GM18499 (cell line): ENCODE measurements at regions not wholly inside any gene's neighbourhood (a gene's known extent, or its start where the extent isn't known, plus 50 kb on each side); places are given as distances from the start of the nearest gene placed in this dataset.
"Not testable (repeated sequence)": the region's sequence is repeated elsewhere in the genome, so short reads cannot be mapped to it uniquely, and the experiment has no call there.

Source experiments
- ATAC-seq: cut with Tn5 transposase; IDR thresholded peaks from one replicate; pipeline ENCODE4 v1.9.1; 2021; ENCODE audit warnings: moderate number of reproducible peaks; ENCODE audit not compliant: insufficient read depth, unreplicated experiment

- no peak for ATAC-seq
Measured at GRCh38 chr14:36418937-36419336, 98.5 kb upstream of the MBIP start.

DNA sequence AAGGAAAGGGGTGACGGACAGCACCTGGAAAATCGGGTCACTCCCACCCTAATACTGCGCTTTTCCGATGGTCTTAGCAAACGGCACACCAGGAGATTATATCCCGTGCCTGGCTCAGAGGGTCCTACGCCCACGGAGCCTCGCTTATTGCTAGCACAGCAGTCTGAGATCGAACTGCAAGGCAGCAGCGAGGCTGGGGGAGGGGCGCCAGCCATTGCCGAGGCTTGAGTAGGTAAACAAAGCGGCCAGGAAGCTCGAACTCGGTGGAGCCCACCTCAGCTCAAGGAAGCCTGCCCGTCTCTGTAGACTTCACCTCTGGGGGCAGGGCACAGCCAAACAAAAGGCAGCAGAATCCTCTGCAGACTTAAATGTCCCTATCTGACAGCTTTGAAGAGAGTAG, 91.5 kb upstream of the MBIP start:
- ATAC-seq: not testable (repeated sequence)

GRCh38 chr14:36408388-36408787, 88.0 kb upstream of the MBIP start:
- no peak for ATAC-seq

DNA sequence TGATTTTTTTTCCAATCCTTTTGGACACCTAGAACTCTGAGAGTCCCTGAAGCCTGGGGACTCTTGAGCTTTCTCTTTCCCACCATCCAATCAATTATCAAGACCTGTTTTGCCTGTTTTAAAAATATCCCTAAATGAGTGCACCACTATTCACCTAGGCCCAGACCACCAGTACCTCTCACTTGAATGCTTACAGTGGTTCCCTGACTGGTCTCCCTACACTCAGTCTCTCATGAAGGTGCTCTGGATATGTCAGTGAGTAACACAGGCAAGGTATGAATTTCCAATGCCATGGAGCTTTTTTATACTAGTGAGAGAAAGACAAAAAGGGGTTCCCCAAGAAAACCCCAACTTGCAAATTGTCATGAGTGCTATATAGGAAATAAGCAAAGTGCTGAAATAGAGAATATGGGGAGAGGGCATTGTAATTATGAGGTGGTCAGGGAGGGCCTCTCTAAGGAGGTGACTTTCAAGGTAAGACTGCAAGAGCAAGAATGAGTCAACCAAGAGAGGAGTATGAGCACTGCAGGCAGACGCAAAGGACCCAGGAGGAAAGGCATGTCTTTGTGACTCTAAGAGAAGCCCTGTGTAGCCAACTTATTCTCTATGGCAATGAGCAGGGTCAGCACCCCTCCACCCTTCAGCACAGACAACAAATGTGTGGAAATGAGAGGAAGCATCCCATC, 85.3 kb upstream of the MBIP start:
- ATAC-seq: no peak

- ATAC-seq: no peak
Measured at GRCh38 chr14:36402867-36403266, 82.4 kb upstream of the MBIP start.

DNA sequence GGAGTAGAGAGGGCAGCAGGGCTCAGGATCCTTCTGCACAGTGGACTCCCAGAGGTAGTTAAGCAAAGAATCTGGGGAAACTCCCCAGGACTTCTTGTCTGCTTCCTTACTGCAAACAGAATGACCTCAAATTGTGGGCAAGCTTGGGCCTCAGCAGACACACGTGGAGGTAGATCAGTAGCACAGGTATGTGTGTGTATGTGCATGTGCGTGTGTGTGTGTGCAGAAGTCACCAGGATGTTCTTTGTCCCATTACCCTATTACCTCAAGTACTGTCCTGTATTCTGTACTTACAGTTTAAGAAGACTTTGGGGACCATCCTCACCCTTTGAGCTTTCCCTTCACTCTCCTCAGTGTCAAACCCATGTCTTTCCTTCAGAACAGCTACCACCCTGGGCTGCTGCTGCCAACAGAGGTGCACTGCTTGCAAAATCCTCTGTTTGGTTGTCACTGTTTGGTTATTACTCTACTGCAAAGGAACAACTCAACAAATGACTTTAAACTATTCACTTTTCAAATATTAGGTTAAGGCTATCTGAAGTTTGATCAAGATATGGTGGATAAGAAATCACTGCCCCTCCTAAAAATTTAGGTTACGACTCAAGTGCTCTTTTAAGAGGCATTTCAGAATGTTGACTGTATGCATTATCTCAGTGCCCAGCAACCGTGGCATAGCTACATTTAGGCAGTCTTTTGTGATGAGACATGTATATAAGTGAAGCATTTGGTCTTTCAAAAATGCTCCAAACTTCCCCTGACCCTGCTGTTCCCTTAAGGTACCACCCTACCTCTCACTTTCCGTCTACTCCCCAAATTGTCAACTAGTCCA, 78.2 kb upstream of the MBIP start:
- ATAC-seq: no peak

GRCh38 chr14:36397357-36397756, 76.9 kb upstream of the MBIP start:
- ATAC-seq: no peak

- no peak for ATAC-seq
Measured at GRCh38 chr14:36396798-36397197, 76.4 kb upstream of the MBIP start.

DNA sequence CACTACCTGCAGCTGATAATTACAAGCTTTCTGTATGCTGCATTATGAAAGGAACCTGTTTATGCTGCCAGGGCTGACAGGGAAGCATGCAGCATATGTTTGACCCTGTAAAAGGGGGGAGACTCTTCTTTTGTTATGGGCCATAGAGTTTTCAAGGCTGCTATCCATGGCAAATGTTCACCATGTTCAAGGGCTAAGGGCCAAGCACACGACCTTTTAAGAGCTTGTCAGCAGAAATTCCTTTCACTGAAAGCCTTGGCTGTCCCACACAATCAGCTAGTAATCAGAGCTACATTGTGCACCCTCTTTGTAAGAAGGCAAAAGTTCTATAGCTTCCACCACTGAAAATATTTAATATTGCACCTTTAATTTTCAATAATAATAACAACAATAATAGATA, 74.2 kb upstream of the MBIP start:
- ATAC-seq: no peak

- no peak for ATAC-seq
Measured at GRCh38 chr14:36390718-36391117, 70.3 kb upstream of the MBIP start.

DNA sequence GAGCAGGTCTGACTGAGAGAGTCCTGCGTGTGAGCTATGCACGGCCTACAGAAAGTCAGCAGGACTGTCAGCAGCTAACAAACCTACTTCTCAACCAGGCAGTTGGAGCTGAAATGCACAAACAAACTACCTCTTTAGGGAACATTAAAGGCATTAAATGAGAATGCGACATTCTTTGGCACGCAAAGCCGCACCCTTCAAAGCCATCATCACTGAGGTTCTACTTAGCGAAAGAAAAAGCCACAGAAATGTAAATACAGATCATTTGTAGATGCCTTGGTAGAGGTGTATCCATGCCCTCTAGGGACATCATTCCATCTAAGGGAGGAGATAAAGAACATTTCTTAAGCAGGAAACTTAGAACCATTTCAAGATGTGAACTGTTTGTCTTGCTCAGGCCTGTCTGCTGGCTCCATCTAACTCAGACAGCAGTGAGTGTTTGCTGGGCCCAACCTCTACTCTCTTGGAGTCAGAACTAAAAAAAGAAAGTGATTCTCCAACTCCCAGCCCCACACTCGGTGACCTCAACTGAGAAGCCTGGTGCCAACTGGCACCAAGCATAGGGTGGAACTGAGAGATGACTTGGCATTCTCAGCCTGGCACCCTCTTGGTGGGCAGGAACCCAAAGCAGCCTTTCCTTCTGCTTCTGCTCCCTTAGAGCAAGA, 63.5 kb upstream of the MBIP start:
- ATAC-seq: no peak

DNA sequence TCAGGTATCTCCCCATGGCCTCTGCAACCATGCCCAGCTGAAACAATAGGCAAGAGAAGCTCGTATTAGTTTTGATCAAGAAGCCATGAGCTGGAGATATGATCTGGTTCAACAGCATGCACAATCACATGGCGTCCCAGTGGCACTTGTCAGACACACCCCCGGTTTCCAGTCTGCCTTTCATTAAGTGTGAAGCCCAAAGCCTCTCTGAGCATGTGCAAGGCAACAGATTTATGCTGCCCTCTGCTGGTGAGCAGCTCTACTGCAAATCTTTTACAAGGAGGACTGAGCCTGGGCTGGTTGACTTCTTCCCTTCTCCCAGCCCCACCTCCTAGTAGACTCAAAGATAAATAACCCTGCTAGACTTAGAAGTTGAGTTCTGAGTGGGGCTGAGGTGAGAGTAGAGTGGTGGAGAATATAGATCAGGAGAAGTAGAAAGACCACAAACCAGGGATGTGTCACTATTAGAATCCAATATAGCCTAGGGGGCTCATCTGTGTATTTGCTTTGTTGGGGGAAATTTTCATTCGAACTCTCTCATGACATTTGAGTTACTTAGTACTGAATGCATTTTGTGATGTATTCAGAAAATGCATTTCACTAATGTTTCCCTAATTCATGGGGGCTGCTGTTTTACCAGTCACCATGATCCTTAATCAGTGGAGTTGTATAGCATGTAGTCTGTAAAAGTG, 53.7 kb upstream of the MBIP start:
- peak; percentile 91 for ATAC-seq
